HL-60/S4 (cell line): ENCODE measurements at regions not wholly inside any gene's neighbourhood (a gene's known extent, or its start where the extent isn't known, plus 50 kb on each side); places are given as distances from the start of the nearest gene placed in this dataset.

ENCODE experiments used
- in situ Hi-C: fragments of 300-500 bp; cut with MboI; formaldehyde crosslinking; loops from 2 replicates; pipeline ENCODE4 v1.14.3; 2022; ENCODE audit warnings: low sequenced_read_pairs

DNA sequence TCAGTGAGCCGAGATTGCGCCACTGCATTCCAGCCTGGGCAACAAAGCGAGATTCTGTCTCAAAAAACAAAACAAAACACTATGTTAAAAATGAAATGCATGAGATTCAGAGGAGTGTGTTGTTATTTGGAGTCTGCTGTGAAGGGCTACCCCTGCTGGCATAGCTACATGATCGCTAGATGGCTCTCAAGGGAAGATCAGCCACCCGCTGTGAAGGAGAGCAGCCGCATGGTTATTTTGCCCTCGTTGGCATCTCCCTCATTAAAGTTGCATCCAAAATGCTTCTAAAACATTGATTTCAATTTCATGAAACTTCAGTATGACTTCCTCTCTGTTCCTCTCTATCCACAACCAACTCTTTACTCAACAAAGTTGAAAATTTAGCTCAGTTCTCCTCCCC is 54.8 kb upstream of the NDUFV2 start:
- in situ Hi-C loops, result no loop called here

DNA sequence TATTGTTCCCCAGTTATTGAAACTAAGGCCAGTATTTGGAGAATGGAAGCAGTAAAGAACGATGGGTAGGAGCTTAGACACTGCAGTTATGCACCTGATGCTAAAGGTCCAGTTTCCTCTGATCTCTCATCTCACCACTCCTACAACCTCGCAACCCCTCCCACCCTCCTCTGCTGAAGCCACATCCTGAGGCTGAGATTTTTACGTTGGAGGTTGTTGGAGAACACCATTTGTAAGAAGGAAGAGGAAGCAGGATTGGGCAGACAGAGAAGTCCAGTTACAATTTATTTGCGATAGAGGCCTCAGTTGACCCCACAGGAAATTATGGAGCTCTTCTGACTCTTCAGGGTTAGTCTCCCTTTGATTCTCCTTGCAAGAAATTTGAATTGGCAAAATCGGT is 54.3 kb upstream of the NDUFV2 start:
- in situ Hi-C loops, result no loop called here

DNA sequence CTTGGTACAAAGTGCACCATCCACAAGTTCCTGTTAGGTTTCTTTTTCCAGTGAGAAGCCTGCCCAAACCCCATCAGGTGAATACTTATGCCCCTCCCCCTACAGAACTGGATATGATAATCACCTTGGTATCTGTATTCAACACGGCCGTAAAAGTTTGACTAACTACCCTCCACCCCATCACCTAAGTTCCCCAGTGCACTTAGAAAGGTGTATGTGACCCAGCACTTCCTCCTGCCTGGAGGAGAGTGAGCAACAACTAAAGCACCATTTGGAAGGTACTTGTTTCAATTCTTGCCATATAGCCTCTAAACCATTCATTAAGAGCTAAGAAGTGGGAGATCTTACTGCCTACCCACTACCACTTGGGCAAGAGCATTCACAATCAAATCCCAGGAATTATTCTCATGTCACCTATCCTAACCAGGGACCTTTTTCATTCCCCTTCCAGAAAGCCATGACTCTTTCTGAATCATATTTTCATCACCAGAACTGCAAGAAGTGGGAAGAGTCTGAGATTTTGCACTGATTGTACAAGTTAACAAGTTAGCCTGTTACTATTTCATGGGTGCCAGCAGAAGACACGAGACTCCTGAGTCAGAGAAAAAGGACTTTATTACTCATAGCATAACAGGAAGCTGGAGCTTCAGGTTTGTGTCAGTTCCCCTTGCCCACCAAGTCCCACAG is 53.5 kb upstream of the NDUFV2 start:
- in situ Hi-C loops, result no loop called here

DNA sequence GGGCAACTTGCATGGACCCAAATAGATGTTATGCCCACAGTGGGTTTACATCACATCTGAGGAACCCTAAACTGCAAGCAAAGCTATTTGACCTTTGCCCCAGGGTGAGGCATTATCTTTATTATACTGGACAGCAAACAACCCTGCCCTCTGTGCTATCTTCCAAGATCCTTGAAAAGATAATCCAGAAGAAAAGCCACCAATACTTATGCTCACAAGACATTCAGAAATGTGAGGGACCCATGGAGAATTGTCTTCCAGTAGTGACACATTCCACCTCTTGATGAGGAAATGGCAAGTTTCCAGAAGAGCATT is 53.0 kb upstream of the NDUFV2 start:
- in situ Hi-C loops, result no loop called here

DNA sequence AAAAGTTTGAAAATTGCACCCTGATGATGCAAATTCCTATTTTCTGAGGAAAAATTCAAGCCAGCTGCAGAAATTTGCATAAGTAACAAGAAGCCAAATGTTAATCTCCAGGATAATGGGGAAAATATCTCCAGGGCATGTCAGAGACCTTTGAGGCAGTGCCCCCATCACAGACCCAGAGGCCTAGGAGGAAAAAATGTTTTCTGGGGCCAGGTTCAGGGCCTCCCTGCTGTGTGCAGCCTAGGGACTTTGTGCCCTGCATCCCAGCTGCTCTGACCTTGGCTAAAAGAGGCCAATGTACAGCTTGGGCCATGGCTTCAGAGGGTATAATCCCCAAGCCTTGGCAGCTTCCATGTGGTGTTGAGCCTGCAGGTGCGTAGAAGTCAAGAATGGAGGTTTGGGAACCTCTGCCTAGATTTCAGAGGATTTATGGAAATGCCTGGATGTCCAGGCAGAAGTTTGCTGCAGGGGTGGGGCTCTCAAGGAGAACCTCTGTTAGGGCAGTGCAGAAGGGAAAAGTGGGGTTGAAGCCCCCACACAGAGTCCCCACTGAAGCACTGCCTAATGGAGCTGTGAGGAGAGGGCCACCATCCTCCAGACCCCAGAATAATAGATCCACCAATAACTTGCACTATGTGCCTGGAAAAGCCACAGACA is 51.7 kb upstream of the NDUFV2 start:
- in situ Hi-C loops, result loop anchor here (25.0 kb wide), 1 partner anchor 462 kb away; no protein-coding TSS in a partner anchor
